ENCODE measurements at regions not wholly inside any gene's neighbourhood (a gene's known extent, or its start where the extent isn't known, plus 50 kb on each side); places are given as distances from the start of the nearest gene placed in this dataset.

DNA sequence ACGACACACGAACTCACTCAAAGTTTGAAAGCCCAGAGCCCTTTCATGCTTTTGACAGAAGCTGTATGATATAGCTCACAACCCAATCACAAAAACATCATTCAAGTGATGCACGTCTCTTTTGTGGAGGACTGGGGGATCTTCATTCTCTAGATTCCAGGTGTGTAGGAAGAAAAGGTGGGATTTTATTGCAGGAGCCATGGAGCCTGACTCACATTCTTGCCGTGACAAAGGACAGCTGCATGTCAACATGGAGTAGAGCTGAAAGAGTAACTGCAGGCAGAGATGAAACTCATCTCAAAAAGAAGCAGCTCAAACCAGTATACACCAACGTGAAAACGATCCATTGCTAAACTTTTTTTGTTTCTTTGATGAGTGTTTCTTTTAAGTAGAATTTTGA is 50.9 kb upstream of the PDE1A start:
- TF ChIP-seq, protein P1, sequence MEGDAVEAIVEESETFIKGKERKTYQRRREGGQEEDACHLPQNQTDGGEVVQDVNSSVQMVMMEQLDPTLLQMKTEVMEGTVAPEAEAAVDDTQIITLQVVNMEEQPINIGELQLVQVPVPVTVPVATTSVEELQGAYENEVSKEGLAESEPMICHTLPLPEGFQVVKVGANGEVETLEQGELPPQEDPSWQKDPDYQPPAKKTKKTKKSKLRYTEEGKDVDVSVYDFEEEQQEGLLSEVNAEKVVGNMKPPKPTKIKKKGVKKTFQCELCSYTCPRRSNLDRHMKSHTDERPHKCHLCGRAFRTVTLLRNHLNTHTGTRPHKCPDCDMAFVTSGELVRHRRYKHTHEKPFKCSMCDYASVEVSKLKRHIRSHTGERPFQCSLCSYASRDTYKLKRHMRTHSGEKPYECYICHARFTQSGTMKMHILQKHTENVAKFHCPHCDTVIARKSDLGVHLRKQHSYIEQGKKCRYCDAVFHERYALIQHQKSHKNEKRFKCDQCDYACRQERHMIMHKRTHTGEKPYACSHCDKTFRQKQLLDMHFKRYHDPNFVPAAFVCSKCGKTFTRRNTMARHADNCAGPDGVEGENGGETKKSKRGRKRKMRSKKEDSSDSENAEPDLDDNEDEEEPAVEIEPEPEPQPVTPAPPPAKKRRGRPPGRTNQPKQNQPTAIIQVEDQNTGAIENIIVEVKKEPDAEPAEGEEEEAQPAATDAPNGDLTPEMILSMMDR (IDR thresholded peaks at IDR 0.05; ENCODE audit: low read length), result no peak
- TF ChIP-seq EZH2 (optimal IDR thresholded peaks at IDR 0.05; ENCODE audit: low read depth, low read length), result no peak
- TF ChIP-seq EZH2phosphoT487 (IDR thresholded peaks at IDR 0.05; ENCODE audit: low read length), result no peak
- H3K9me3 ChIP-seq (replicated peaks; ENCODE audit: insufficient read depth, low read length), result no peaks in the 10 kb centered on the region
- no peaks in the 10 kb centered on the region for H3K9me2 ChIP-seq (replicated peaks; ENCODE audit: insufficient read depth, low read length)
- H3F3A ChIP-seq (ENCODE audit: insufficient read depth, low read length), result no peaks in the 10 kb centered on the region
- no peak for DNase-seq
- no peaks in the 10 kb centered on the region for H3K36me3 ChIP-seq (replicated peaks; ENCODE audit: insufficient read depth, low read length)
- H2AFZ ChIP-seq (ENCODE audit: low read length), result no peak overlapping the region
- no peaks in the 10 kb centered on the region for H3K4me1 ChIP-seq (ENCODE audit: low read length)
- no peak overlapping the region for H3K27ac ChIP-seq (ENCODE audit: low read length)
- no peaks in the 10 kb centered on the region for H3K27me3 ChIP-seq (replicated peaks; ENCODE audit: insufficient read depth, low read length)
- H3K9ac ChIP-seq (ENCODE audit: low read length), result no peak overlapping the region
- no peak overlapping the region for H3K4me3 ChIP-seq (ENCODE audit: low read length)
- no peak overlapping the region for H3K4me2 ChIP-seq (ENCODE audit: low read depth, low read length)
- no peaks in the 10 kb centered on the region for H3K79me2 ChIP-seq (ENCODE audit: low read length)
- H4K20me1 ChIP-seq (ENCODE audit: insufficient read depth, low read length), result no peaks in the 10 kb centered on the region

DNA sequence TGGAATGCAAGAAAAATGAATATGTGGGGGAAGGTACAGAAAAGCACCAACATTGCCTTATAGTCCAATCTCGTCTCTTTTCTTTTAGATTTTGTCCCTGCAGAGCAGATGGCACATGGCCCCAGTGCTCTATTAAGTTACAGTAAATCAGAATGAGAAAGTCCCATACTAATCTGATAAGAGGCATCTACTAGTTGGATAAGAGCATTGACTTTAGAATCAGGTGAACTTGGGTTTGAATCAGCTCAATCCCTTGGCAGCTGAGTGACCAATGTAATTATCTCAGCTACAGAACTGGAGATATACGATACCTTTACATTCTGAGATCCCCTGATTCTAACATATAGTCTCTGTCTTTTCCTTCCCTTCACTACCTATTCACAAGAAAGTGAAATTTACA is 54.8 kb upstream of the PDE1A start:
- no peaks in the 10 kb centered on the region for H4K20me1 ChIP-seq (ENCODE audit: insufficient read depth, low read length)
- no peak overlapping the region for H3K27ac ChIP-seq (ENCODE audit: low read length)
- no peaks in the 10 kb centered on the region for H3K79me2 ChIP-seq (ENCODE audit: low read length)
- no peak for DNase-seq
- no peaks in the 10 kb centered on the region for H3K9me3 ChIP-seq (replicated peaks; ENCODE audit: insufficient read depth, low read length)
- H3K9me2 ChIP-seq (replicated peaks; ENCODE audit: insufficient read depth, low read length), result no peaks in the 10 kb centered on the region
- no peak overlapping the region for H2AFZ ChIP-seq (ENCODE audit: low read length)
- H3K4me3 ChIP-seq (ENCODE audit: low read length), result no peak overlapping the region
- H3K36me3 ChIP-seq (replicated peaks; ENCODE audit: insufficient read depth, low read length), result no peaks in the 10 kb centered on the region
- H3K4me1 ChIP-seq (ENCODE audit: low read length), result no peaks in the 10 kb centered on the region
- no peak overlapping the region for H3K4me2 ChIP-seq (ENCODE audit: low read depth, low read length)
- no peak overlapping the region for H3K9ac ChIP-seq (ENCODE audit: low read length)
- TF ChIP-seq, protein P1 (IDR thresholded peaks at IDR 0.05; ENCODE audit: low read length), result no peak
- no peak for TF ChIP-seq EZH2phosphoT487 (IDR thresholded peaks at IDR 0.05; ENCODE audit: low read length)
- no peak for TF ChIP-seq EZH2 (optimal IDR thresholded peaks at IDR 0.05; ENCODE audit: low read depth, low read length)
- no peaks in the 10 kb centered on the region for H3F3A ChIP-seq (ENCODE audit: insufficient read depth, low read length)
- H3K27me3 ChIP-seq (replicated peaks; ENCODE audit: insufficient read depth, low read length), result no peaks in the 10 kb centered on the region

DNA sequence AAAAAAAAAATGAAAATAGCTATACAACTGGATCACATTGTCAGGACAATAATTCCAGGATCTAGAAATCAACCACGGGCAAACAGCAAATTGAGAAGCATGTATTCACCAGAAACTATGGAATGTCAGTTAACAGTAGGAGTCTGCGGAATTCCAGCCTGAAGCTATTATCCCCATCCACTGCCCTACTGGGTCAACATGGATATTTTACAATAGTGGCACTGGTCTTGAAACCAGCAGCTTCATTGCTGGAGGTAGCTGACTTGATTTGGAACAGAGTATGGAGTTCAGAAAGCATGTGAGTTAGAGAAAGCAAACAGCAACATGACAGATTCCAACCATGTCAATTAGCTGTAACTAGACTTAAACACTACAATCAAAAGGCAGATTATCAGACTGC is 55.7 kb upstream of the PDE1A start:
- Histone ChIP-seq H3K79me2 (ENCODE audit: low read length) (no peaks in the 10 kb centered on the region), H4K20me1 (ENCODE audit: insufficient read depth, low read length) (no peaks in the 10 kb centered on the region), H3K9me2 (replicated peaks; ENCODE audit: insufficient read depth, low read length) (no peaks in the 10 kb centered on the region), H3K27me3 (replicated peaks; ENCODE audit: insufficient read depth, low read length) (no peaks in the 10 kb centered on the region), H3K9me3 (replicated peaks; ENCODE audit: insufficient read depth, low read length) (no peaks in the 10 kb centered on the region), H3K4me3 (ENCODE audit: low read length) (no peak overlapping the region), H2AFZ (ENCODE audit: low read length) (no peak overlapping the region), H3F3A (ENCODE audit: insufficient read depth, low read length) (no peaks in the 10 kb centered on the region), H3K4me1 (ENCODE audit: low read length) (no peaks in the 10 kb centered on the region), H3K27ac (ENCODE audit: low read length) (no peak overlapping the region), H3K36me3 (replicated peaks; ENCODE audit: insufficient read depth, low read length) (no peaks in the 10 kb centered on the region), H3K9ac (ENCODE audit: low read length) (no peak overlapping the region), H3K4me2 (ENCODE audit: low read depth, low read length) (no peak overlapping the region)
- no peak for DNase-seq
- TF ChIP-seq EZH2 (optimal IDR thresholded peaks at IDR 0.05; ENCODE audit: low read depth, low read length) (no peak), EZH2phosphoT487 (IDR thresholded peaks at IDR 0.05; ENCODE audit: low read length) (no peak)
- TF ChIP-seq, protein P1 (IDR thresholded peaks at IDR 0.05; ENCODE audit: low read length), result no peak

All from MM.1S (cell line).